ENCODE measurements at regions not wholly inside any gene's neighbourhood (a gene's known extent, or its start where the extent isn't known, plus 50 kb on each side); places are given as distances from the start of the nearest gene placed in this dataset.

DNA sequence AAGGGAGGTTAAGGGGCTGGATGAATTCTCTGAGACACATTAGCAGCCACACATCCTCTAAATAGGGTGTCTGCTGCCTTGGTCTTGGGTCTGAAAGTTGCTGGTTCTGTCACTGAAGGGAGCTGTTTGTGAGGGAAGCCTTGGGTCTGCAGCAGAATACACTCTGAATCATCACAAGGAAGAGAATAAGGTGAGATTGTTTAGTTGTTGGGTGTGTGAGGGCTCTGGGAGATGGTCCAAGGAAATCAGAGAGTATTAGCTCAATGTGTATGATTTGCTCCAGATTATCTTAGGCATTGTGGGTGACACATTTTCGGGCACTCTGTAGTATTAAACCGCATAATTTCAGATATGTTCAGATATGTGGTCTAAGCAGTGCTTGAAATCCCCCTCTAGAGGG lies 548.5 kb downstream of the SLC4A3 start:
- TF ChIP-seq, protein P1, sequence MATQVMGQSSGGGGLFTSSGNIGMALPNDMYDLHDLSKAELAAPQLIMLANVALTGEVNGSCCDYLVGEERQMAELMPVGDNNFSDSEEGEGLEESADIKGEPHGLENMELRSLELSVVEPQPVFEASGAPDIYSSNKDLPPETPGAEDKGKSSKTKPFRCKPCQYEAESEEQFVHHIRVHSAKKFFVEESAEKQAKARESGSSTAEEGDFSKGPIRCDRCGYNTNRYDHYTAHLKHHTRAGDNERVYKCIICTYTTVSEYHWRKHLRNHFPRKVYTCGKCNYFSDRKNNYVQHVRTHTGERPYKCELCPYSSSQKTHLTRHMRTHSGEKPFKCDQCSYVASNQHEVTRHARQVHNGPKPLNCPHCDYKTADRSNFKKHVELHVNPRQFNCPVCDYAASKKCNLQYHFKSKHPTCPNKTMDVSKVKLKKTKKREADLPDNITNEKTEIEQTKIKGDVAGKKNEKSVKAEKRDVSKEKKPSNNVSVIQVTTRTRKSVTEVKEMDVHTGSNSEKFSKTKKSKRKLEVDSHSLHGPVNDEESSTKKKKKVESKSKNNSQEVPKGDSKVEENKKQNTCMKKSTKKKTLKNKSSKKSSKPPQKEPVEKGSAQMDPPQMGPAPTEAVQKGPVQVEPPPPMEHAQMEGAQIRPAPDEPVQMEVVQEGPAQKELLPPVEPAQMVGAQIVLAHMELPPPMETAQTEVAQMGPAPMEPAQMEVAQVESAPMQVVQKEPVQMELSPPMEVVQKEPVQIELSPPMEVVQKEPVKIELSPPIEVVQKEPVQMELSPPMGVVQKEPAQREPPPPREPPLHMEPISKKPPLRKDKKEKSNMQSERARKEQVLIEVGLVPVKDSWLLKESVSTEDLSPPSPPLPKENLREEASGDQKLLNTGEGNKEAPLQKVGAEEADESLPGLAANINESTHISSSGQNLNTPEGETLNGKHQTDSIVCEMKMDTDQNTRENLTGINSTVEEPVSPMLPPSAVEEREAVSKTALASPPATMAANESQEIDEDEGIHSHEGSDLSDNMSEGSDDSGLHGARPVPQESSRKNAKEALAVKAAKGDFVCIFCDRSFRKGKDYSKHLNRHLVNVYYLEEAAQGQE (IDR thresholded peaks at IDR 0.05; ENCODE audit: borderline replicate concordance): no peak
- TF ChIP-seq TAF1 (IDR thresholded peaks at IDR 0.05; ENCODE audit: low read depth) (no peak), MXI1 (conservative IDR thresholded peaks at IDR 0.05; ENCODE audit: poor library complexity, severe bottlenecking) (no peak), POLR2AphosphoS5 (IDR thresholded peaks at IDR 0.05) (no peak), RAD21 (conservative IDR thresholded peaks at IDR 0.05) (no peak), SMC3 (conservative IDR thresholded peaks at IDR 0.05; ENCODE audit: poor library complexity) (no peak), EZH2 (IDR thresholded peaks at IDR 0.05; ENCODE audit: borderline replicate concordance, insufficient read depth, low read length, poor library complexity, severe bottlenecking) (no peak), EP300 (conservative IDR thresholded peaks at IDR 0.05; ENCODE audit: poor library complexity, severe bottlenecking) (no peak)
- TF ChIP-seq, protein P2, sequence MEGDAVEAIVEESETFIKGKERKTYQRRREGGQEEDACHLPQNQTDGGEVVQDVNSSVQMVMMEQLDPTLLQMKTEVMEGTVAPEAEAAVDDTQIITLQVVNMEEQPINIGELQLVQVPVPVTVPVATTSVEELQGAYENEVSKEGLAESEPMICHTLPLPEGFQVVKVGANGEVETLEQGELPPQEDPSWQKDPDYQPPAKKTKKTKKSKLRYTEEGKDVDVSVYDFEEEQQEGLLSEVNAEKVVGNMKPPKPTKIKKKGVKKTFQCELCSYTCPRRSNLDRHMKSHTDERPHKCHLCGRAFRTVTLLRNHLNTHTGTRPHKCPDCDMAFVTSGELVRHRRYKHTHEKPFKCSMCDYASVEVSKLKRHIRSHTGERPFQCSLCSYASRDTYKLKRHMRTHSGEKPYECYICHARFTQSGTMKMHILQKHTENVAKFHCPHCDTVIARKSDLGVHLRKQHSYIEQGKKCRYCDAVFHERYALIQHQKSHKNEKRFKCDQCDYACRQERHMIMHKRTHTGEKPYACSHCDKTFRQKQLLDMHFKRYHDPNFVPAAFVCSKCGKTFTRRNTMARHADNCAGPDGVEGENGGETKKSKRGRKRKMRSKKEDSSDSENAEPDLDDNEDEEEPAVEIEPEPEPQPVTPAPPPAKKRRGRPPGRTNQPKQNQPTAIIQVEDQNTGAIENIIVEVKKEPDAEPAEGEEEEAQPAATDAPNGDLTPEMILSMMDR (IDR thresholded peaks at IDR 0.05; ENCODE audit: poor library complexity, severe bottlenecking): no peak
- no peak overlapping the region for H3K27ac ChIP-seq (ENCODE audit: low read length)
- H3K4me2 ChIP-seq (ENCODE audit: low read length): no peak overlapping the region
- H3K9ac ChIP-seq (ENCODE audit: low read length): no peak overlapping the region
- no peaks in the 10 kb centered on the region for H3F3A ChIP-seq (ENCODE audit: insufficient read depth, low read length, poor library complexity, severe bottlenecking)
- H3K9me3 ChIP-seq (ENCODE audit: low read length): no peaks in the 10 kb centered on the region
- H2AFZ ChIP-seq (ENCODE audit: low read depth, low read length): no peak overlapping the region
- H3K79me2 ChIP-seq (replicated peaks; ENCODE audit: insufficient read depth, low read length): no peaks in the 10 kb centered on the region
- no peaks in the 10 kb centered on the region for H3K36me3 ChIP-seq (ENCODE audit: insufficient read depth, low read length)
- no peak overlapping the region for H3K4me3 ChIP-seq (ENCODE audit: low read length)
- no peaks in the 10 kb centered on the region for H3K9me2 ChIP-seq (ENCODE audit: insufficient read depth, low read length)
- no peaks in the 10 kb centered on the region for H3K27me3 ChIP-seq (ENCODE audit: insufficient read depth, low read depth, low read length)
- no peaks in the 10 kb centered on the region for H4K20me1 ChIP-seq (ENCODE audit: insufficient read depth)

DNA sequence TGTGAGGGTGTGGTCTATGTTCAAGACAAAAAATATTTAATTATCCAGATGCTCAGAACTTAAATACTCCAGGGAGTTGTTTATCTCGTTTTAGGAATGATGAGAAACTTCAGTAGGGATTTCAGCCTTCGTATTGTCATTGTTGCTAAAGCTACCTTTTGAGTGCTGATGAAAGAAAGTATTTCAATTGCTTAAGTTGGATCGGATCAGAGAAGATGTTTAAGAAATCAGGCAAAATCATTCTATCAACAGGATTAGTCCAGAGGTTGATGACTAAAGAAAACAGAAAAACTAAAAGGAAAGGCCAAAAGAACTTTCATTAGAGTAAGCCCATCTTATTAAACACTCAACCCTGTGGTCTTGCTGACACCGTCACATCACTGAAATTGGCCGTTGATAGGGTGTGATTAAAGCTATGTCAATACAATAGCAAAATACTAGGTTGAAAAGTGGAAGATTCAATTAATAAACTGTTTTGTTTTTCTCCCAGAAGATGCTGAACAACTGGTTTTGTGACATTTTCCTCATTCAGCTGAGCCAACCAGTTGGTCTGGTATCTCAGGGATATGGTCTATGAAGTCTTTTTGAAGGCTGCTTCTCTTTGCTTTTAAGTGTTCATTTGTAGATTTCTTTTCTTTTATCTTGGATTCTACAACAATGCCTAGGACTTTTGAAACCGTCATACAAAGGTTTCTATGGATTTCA lies 551.7 kb downstream of the SLC4A3 start:
- no peak overlapping the region for H3K4me3 ChIP-seq (ENCODE audit: low read length)
- no peaks in the 10 kb centered on the region for H3K9me3 ChIP-seq (ENCODE audit: low read length)
- H3K9ac ChIP-seq (ENCODE audit: low read length): no peak overlapping the region
- H3F3A ChIP-seq (ENCODE audit: insufficient read depth, low read length, poor library complexity, severe bottlenecking): no peaks in the 10 kb centered on the region
- no peak overlapping the region for H3K4me2 ChIP-seq (ENCODE audit: low read length)
- no peak overlapping the region for H3K27ac ChIP-seq (ENCODE audit: low read length)
- TF ChIP-seq EP300 (conservative IDR thresholded peaks at IDR 0.05; ENCODE audit: poor library complexity, severe bottlenecking) (no peak), RAD21 (conservative IDR thresholded peaks at IDR 0.05) (no peak), EZH2 (IDR thresholded peaks at IDR 0.05; ENCODE audit: borderline replicate concordance, insufficient read depth, low read length, poor library complexity, severe bottlenecking) (no peak), POLR2AphosphoS5 (IDR thresholded peaks at IDR 0.05) (no peak)
- TF ChIP-seq, protein P1 (IDR thresholded peaks at IDR 0.05; ENCODE audit: borderline replicate concordance): no peak
- TF ChIP-seq, protein P2 (IDR thresholded peaks at IDR 0.05; ENCODE audit: poor library complexity, severe bottlenecking): no peak
- H2AFZ ChIP-seq (ENCODE audit: low read depth, low read length): no peak overlapping the region
- no peaks in the 10 kb centered on the region for H3K27me3 ChIP-seq (ENCODE audit: insufficient read depth, low read depth, low read length)
- H3K36me3 ChIP-seq (ENCODE audit: insufficient read depth, low read length): no peaks in the 10 kb centered on the region
- no peaks in the 10 kb centered on the region for H4K20me1 ChIP-seq (ENCODE audit: insufficient read depth)
- no peaks in the 10 kb centered on the region for H3K9me2 ChIP-seq (ENCODE audit: insufficient read depth, low read length)
- H3K79me2 ChIP-seq (replicated peaks; ENCODE audit: insufficient read depth, low read length): no peaks in the 10 kb centered on the region
